Breast epithelium (tissue), 4 donors: ENCODE measurements at regions not wholly inside any gene's neighbourhood (a gene's known extent, or its start where the extent isn't known, plus 50 kb on each side); places are given as distances from the start of the nearest gene placed in this dataset.

Experiments
- DNase-seq, 2 donors: peaks; one replicate each; pipeline ENCODE4 v3.0.0-alpha.2; 2019; ENCODE audit warnings: low spot score in 2 of 2
- H3K27ac ChIP-seq, 2 donors: fragments of 200-600 bp; sonication (generic) in 1 of 2; one replicate each; pipeline ENCODE4 v1.5.1; 2016 to 2019; ENCODE audit warnings: mild to moderate bottlenecking in 1 of 2
- H3K27me3 ChIP-seq, 2 donors: fragments of 200-600 bp; sonication (generic) in 1 of 2; one replicate each; pipeline versions ENCODE4 v1.5.1 to v1.6.0; 2017 to 2019; ENCODE audit warnings: control low read depth in 1 of 2, mild to moderate bottlenecking in 1 of 2
- H3K36me3 ChIP-seq: fragments of 200-600 bp; one replicate; pipeline ENCODE4 v1.5.1; 2019
- H3K4me1 ChIP-seq, 2 donors: fragments of 200-600 bp; sonication (generic); one replicate each; pipeline ENCODE4 v1.5.1; 2016 to 2019; ENCODE audit warnings: control low read depth in 1 of 2
- H3K4me3 ChIP-seq, 3 donors: fragments of 200-600 bp; sonication (generic); 1 replicate in 2 of 3; 2 replicates in 1 of 3; pipeline ENCODE4 v1.5.1; 2016 to 2019; ENCODE audit warnings: mild to moderate bottlenecking in 3 of 3, moderate library complexity in 2 of 3
- H3K9me3 ChIP-seq, 2 donors: fragments of 200-600 bp; sonication (generic) in 1 of 2; one replicate each; pipeline ENCODE4 v1.5.1; 2016 to 2019; ENCODE audit warnings: control low read depth in 1 of 2
- CTCF ChIP-seq, 3 donors: fragments of 450-650 bp; IDR thresholded peaks; one replicate each; pipeline ENCODE4 v1.5.1; 2016 to 2017; ENCODE audit warnings: antibody characterized with exemption in 3 of 3, mild to moderate bottlenecking in 3 of 3, moderate library complexity in 3 of 3
- POLR2A ChIP-seq: fragments of 450-650 bp; IDR thresholded peaks from one replicate; pipeline ENCODE4 v1.6.1; 2016; ENCODE audit warnings: antibody characterized with exemption, mild to moderate bottlenecking, moderate library complexity
- POLR2AphosphoS5 ChIP-seq, 3 donors: sonication (generic); formaldehyde crosslinking; IDR thresholded peaks; one replicate each; pipeline ENCODE4 v1.6.1; 2017; ENCODE audit warnings: antibody characterized with exemption in 3 of 3
- intact Hi-C: fragments of 100-400 bp; cut with DNase I; formaldehyde crosslinking; loops from one replicate; pipeline ENCODE4 v1.15.1; 2023; ENCODE audit warnings: low total_unique reads

- H3K9me3 ChIP-seq = no peaks in the 10 kb centered on the region
These were observed 414.1 kb upstream of the CLINT1 start for GRCh38 chr5:158273035-158273434.

GRCh38 chr5:158272409-158272808 is 413.5 kb upstream of the CLINT1 start:
- H3K9me3 ChIP-seq = peaks cover 0 to 5% of the 10 kb centered on the region in 2 donors
- TF ChIP-seq POLR2A (no peak), CTCF (IDR thresholded peaks at IDR 0.05) (no peak), POLR2AphosphoS5 (IDR thresholded peaks at IDR 0.05) (no peak)
- no peak overlapping the region for H3K4me3 ChIP-seq
- no peaks in the 10 kb centered on the region for H3K36me3 ChIP-seq
- no peak for DNase-seq
- H3K27me3 ChIP-seq = no peaks in the 10 kb centered on the region
- intact Hi-C loops = no loop called here
- no peaks in the 10 kb centered on the region for H3K4me1 ChIP-seq
- no peak overlapping the region for H3K27ac ChIP-seq

More at GRCh38 chr5:158273035-158273434, 414.1 kb upstream of the CLINT1 start:
- Histone ChIP-seq H3K27me3 (no peaks in the 10 kb centered on the region), H3K27ac (no peak overlapping the region), H3K4me3 (no peak overlapping the region), H3K36me3 (no peaks in the 10 kb centered on the region), H3K4me1 (no peaks in the 10 kb centered on the region)
- intact Hi-C loops = no loop called here
- TF ChIP-seq CTCF (IDR thresholded peaks at IDR 0.05) (no peak), POLR2A (no peak), POLR2AphosphoS5 (IDR thresholded peaks at IDR 0.05) (no peak)
- DNase-seq = no peak

GRCh38 chr5:158270996-158271554 is 412.1 kb upstream of the CLINT1 start:
- Histone ChIP-seq H3K27me3 (no peaks in the 10 kb centered on the region), H3K4me1 (no peaks in the 10 kb centered on the region), H3K27ac (no peak overlapping the region), H3K36me3 (no peaks in the 10 kb centered on the region), H3K9me3 (peaks cover 0 to 8% of the 10 kb centered on the region in 2 donors), H3K4me3 (no peak overlapping the region)
- intact Hi-C loops = no loop called here
- no peak for TF ChIP-seq POLR2AphosphoS5 (IDR thresholded peaks at IDR 0.05)
- TF ChIP-seq POLR2A = no peak
- no peak for TF ChIP-seq CTCF (IDR thresholded peaks at IDR 0.05)
- no peak for DNase-seq

GRCh38 chr5:158268286-158268685 is 409.3 kb upstream of the CLINT1 start:
- H3K27me3 ChIP-seq = no peaks in the 10 kb centered on the region
- no peaks in the 10 kb centered on the region for H3K36me3 ChIP-seq
- DNase-seq = no peak
- intact Hi-C loops = no loop called here
- no peak overlapping the region for H3K4me3 ChIP-seq
- H3K9me3 ChIP-seq = peaks cover 0 to 8% of the 10 kb centered on the region in 2 donors
- TF ChIP-seq POLR2AphosphoS5 (IDR thresholded peaks at IDR 0.05) (no peak), POLR2A (no peak), CTCF (IDR thresholded peaks at IDR 0.05) (no peak)
- H3K4me1 ChIP-seq = no peaks in the 10 kb centered on the region
- H3K27ac ChIP-seq = no peak overlapping the region

- no peak overlapping the region for H3K4me3 ChIP-seq
- no peaks in the 10 kb centered on the region for H3K4me1 ChIP-seq
- H3K27ac ChIP-seq = no peak overlapping the region
- no peak for DNase-seq
- peaks cover 0 to 8% of the 10 kb centered on the region in 2 donors for H3K9me3 ChIP-seq
- H3K36me3 ChIP-seq = no peaks in the 10 kb centered on the region
- TF ChIP-seq CTCF (IDR thresholded peaks at IDR 0.05) (no peak), POLR2A (no peak), POLR2AphosphoS5 (IDR thresholded peaks at IDR 0.05) (no peak)
- H3K27me3 ChIP-seq = no peaks in the 10 kb centered on the region
- intact Hi-C loops = no loop called here
These were observed 408.3 kb upstream of the CLINT1 start for GRCh38 chr5:158267228-158267627.
